GM20000 (cell line): ENCODE measurements at regions not wholly inside any gene's neighbourhood (a gene's known extent, or its start where the extent isn't known, plus 50 kb on each side); places are given as distances from the start of the nearest gene placed in this dataset.

Source experiments
- DNase-seq: peaks from one replicate; pipeline ENCODE4 v3.0.0; 2012; ENCODE audit warnings: low spot score
- CTCF ChIP-seq: IDR thresholded peaks from 2 replicates; pipeline ENCODE4 v1.5.1; 2012; ENCODE audit warnings: mild to moderate bottlenecking, control low read depth; ENCODE audit errors: extremely low read depth, missing control alignments

- DNase-seq: no peak
- no peak for TF ChIP-seq CTCF
Observed at GRCh38 chr17:70848785-70849184, 679.5 kb downstream of the KCNJ2 start.

GRCh38 chr17:70855401-70856054 is 686.2 kb downstream of the KCNJ2 start:
- TF ChIP-seq CTCF: no peak
- DNase-seq: no peak

GRCh38 chr17:70857351-70857750 is 688.0 kb downstream of the KCNJ2 start:
- DNase-seq: no peak
- TF ChIP-seq CTCF: no peak

GRCh38 chr17:70859829-70860228 is 690.5 kb downstream of the KCNJ2 start:
- no peak for DNase-seq
- TF ChIP-seq CTCF: no peak

- TF ChIP-seq CTCF: no peak
- DNase-seq: no peak
Observed at GRCh38 chr17:70862295-70862694, 693.0 kb downstream of the KCNJ2 start.

- no peak for TF ChIP-seq CTCF
- no peak for DNase-seq
Observed at GRCh38 chr17:70863436-70864248, 694.3 kb downstream of the KCNJ2 start.

- DNase-seq: no peak
- TF ChIP-seq CTCF: no peak
Observed at GRCh38 chr17:70865993-70866804, 696.9 kb downstream of the KCNJ2 start.
